ENCODE measurements at regions not wholly inside any gene's neighbourhood (a gene's known extent, or its start where the extent isn't known, plus 50 kb on each side); places are given as distances from the start of the nearest gene placed in this dataset.

- Histone ChIP-seq H3K36me3 (ENCODE audit: insufficient read depth, low read length) (no peaks in the 10 kb centered on the region), H2AFZ (ENCODE audit: low read length, unreplicated experiment) (no peak overlapping the region), H3K4me3 (ENCODE audit: low read depth, low read length) (no peak overlapping the region), H3K4me1 (ENCODE audit: control insufficient read depth, insufficient read depth, low read length, unreplicated experiment) (no peaks in the 10 kb centered on the region), H3K27ac (ENCODE audit: low read depth, low read length) (no peak overlapping the region), H3K79me2 (ENCODE audit: control insufficient read depth, insufficient read depth, low read length, unreplicated experiment) (no peaks in the 10 kb centered on the region), H3K27me3 (ENCODE audit: insufficient read depth, low read length) (no peaks in the 10 kb centered on the region)
These were observed 267.9 kb upstream of the TSHZ3 start for GRCh38 chr19:31617010-31617585.

GRCh38 chr19:31625056-31625455 is 275.8 kb upstream of the TSHZ3 start:
- H3K27me3 ChIP-seq (ENCODE audit: insufficient read depth, low read length): no peaks in the 10 kb centered on the region
- no peak overlapping the region for H2AFZ ChIP-seq (ENCODE audit: low read length, unreplicated experiment)
- H3K4me1 ChIP-seq (ENCODE audit: control insufficient read depth, insufficient read depth, low read length, unreplicated experiment): no peaks in the 10 kb centered on the region
- no peak overlapping the region for H3K4me3 ChIP-seq (ENCODE audit: low read depth, low read length)
- H3K79me2 ChIP-seq (ENCODE audit: control insufficient read depth, insufficient read depth, low read length, unreplicated experiment): no peaks in the 10 kb centered on the region
- no peaks in the 10 kb centered on the region for H3K36me3 ChIP-seq (ENCODE audit: insufficient read depth, low read length)
- H3K27ac ChIP-seq (ENCODE audit: low read depth, low read length): no peak overlapping the region

GRCh38 chr19:31625575-31625974 is 276.3 kb upstream of the TSHZ3 start:
- no peak overlapping the region for H3K27ac ChIP-seq (ENCODE audit: low read depth, low read length)
- H3K4me3 ChIP-seq (ENCODE audit: low read depth, low read length): no peak overlapping the region
- H2AFZ ChIP-seq (ENCODE audit: low read length, unreplicated experiment): no peak overlapping the region
- H3K79me2 ChIP-seq (ENCODE audit: control insufficient read depth, insufficient read depth, low read length, unreplicated experiment): no peaks in the 10 kb centered on the region
- H3K36me3 ChIP-seq (ENCODE audit: insufficient read depth, low read length): no peaks in the 10 kb centered on the region
- H3K27me3 ChIP-seq (ENCODE audit: insufficient read depth, low read length): no peaks in the 10 kb centered on the region
- no peaks in the 10 kb centered on the region for H3K4me1 ChIP-seq (ENCODE audit: control insufficient read depth, insufficient read depth, low read length, unreplicated experiment)

GRCh38 chr19:31626941-31627340 is 277.7 kb upstream of the TSHZ3 start:
- no peak overlapping the region for H3K27ac ChIP-seq (ENCODE audit: low read depth, low read length)
- H3K4me1 ChIP-seq (ENCODE audit: control insufficient read depth, insufficient read depth, low read length, unreplicated experiment): no peaks in the 10 kb centered on the region
- no peaks in the 10 kb centered on the region for H3K36me3 ChIP-seq (ENCODE audit: insufficient read depth, low read length)
- no peaks in the 10 kb centered on the region for H3K79me2 ChIP-seq (ENCODE audit: control insufficient read depth, insufficient read depth, low read length, unreplicated experiment)
- H3K27me3 ChIP-seq (ENCODE audit: insufficient read depth, low read length): no peaks in the 10 kb centered on the region
- H2AFZ ChIP-seq (ENCODE audit: low read length, unreplicated experiment): no peak overlapping the region
- no peak overlapping the region for H3K4me3 ChIP-seq (ENCODE audit: low read depth, low read length)

- Histone ChIP-seq H3K36me3 (ENCODE audit: insufficient read depth, low read length) (no peaks in the 10 kb centered on the region), H3K27ac (ENCODE audit: low read depth, low read length) (no peak overlapping the region), H3K4me3 (ENCODE audit: low read depth, low read length) (no peak overlapping the region), H3K4me1 (ENCODE audit: control insufficient read depth, insufficient read depth, low read length, unreplicated experiment) (no peaks in the 10 kb centered on the region), H3K27me3 (ENCODE audit: insufficient read depth, low read length) (no peaks in the 10 kb centered on the region), H3K79me2 (ENCODE audit: control insufficient read depth, insufficient read depth, low read length, unreplicated experiment) (no peaks in the 10 kb centered on the region), H2AFZ (ENCODE audit: low read length, unreplicated experiment) (no peak overlapping the region)
These were observed 278.6 kb upstream of the TSHZ3 start for GRCh38 chr19:31627620-31628365.

- H3K4me3 ChIP-seq (ENCODE audit: low read depth, low read length): no peak overlapping the region
- no peaks in the 10 kb centered on the region for H3K36me3 ChIP-seq (ENCODE audit: insufficient read depth, low read length)
- no peak overlapping the region for H2AFZ ChIP-seq (ENCODE audit: low read length, unreplicated experiment)
- no peaks in the 10 kb centered on the region for H3K79me2 ChIP-seq (ENCODE audit: control insufficient read depth, insufficient read depth, low read length, unreplicated experiment)
- no peak overlapping the region for H3K27ac ChIP-seq (ENCODE audit: low read depth, low read length)
- no peaks in the 10 kb centered on the region for H3K27me3 ChIP-seq (ENCODE audit: insufficient read depth, low read length)
- no peaks in the 10 kb centered on the region for H3K4me1 ChIP-seq (ENCODE audit: control insufficient read depth, insufficient read depth, low read length, unreplicated experiment)
These were observed 280.5 kb upstream of the TSHZ3 start for GRCh38 chr19:31629579-31630363.

GRCh38 chr19:31633014-31633413 is 283.8 kb upstream of the TSHZ3 start:
- Histone ChIP-seq H2AFZ (ENCODE audit: low read length, unreplicated experiment) (no peak overlapping the region), H3K27ac (ENCODE audit: low read depth, low read length) (no peak overlapping the region), H3K79me2 (ENCODE audit: control insufficient read depth, insufficient read depth, low read length, unreplicated experiment) (no peaks in the 10 kb centered on the region), H3K4me1 (ENCODE audit: control insufficient read depth, insufficient read depth, low read length, unreplicated experiment) (no peaks in the 10 kb centered on the region), H3K36me3 (ENCODE audit: insufficient read depth, low read length) (no peaks in the 10 kb centered on the region), H3K4me3 (ENCODE audit: low read depth, low read length) (no peak overlapping the region), H3K27me3 (ENCODE audit: insufficient read depth, low read length) (no peaks in the 10 kb centered on the region)

- Histone ChIP-seq H3K4me3 (ENCODE audit: low read depth, low read length) (no peak overlapping the region), H3K27ac (ENCODE audit: low read depth, low read length) (no peak overlapping the region), H3K4me1 (ENCODE audit: control insufficient read depth, insufficient read depth, low read length, unreplicated experiment) (no peaks in the 10 kb centered on the region), H3K27me3 (ENCODE audit: insufficient read depth, low read length) (no peaks in the 10 kb centered on the region), H3K79me2 (ENCODE audit: control insufficient read depth, insufficient read depth, low read length, unreplicated experiment) (no peaks in the 10 kb centered on the region), H2AFZ (ENCODE audit: low read length, unreplicated experiment) (no peak overlapping the region), H3K36me3 (ENCODE audit: insufficient read depth, low read length) (no peaks in the 10 kb centered on the region)
These were observed 290.1 kb upstream of the TSHZ3 start for GRCh38 chr19:31639306-31639705.

GRCh38 chr19:31641591-31641990 is 292.4 kb upstream of the TSHZ3 start:
- Histone ChIP-seq H3K4me1 (ENCODE audit: control insufficient read depth, insufficient read depth, low read length, unreplicated experiment) (no peaks in the 10 kb centered on the region), H2AFZ (ENCODE audit: low read length, unreplicated experiment) (no peak overlapping the region), H3K4me3 (ENCODE audit: low read depth, low read length) (no peak overlapping the region), H3K27me3 (ENCODE audit: insufficient read depth, low read length) (no peaks in the 10 kb centered on the region), H3K79me2 (ENCODE audit: control insufficient read depth, insufficient read depth, low read length, unreplicated experiment) (no peaks in the 10 kb centered on the region), H3K36me3 (ENCODE audit: insufficient read depth, low read length) (no peaks in the 10 kb centered on the region), H3K27ac (ENCODE audit: low read depth, low read length) (no peak overlapping the region)

GRCh38 chr19:31648347-31648746 is 299.1 kb upstream of the TSHZ3 start:
- Histone ChIP-seq H3K36me3 (ENCODE audit: insufficient read depth, low read length) (no peaks in the 10 kb centered on the region), H3K79me2 (ENCODE audit: control insufficient read depth, insufficient read depth, low read length, unreplicated experiment) (no peaks in the 10 kb centered on the region), H3K27ac (ENCODE audit: low read depth, low read length) (no peak overlapping the region), H3K27me3 (ENCODE audit: insufficient read depth, low read length) (no peaks in the 10 kb centered on the region), H3K4me1 (ENCODE audit: control insufficient read depth, insufficient read depth, low read length, unreplicated experiment) (no peaks in the 10 kb centered on the region), H3K4me3 (ENCODE audit: low read depth, low read length) (no peak overlapping the region), H2AFZ (ENCODE audit: low read length, unreplicated experiment) (no peak overlapping the region)

- no peak overlapping the region for H3K4me3 ChIP-seq (ENCODE audit: low read depth, low read length)
- H3K4me1 ChIP-seq (ENCODE audit: control insufficient read depth, insufficient read depth, low read length, unreplicated experiment): no peaks in the 10 kb centered on the region
These were observed 307.3 kb upstream of the TSHZ3 start for GRCh38 chr19:31656507-31656906.

More at GRCh38 chr19:31656507-31656906, 307.3 kb upstream of the TSHZ3 start:
- H2AFZ ChIP-seq (ENCODE audit: low read length, unreplicated experiment): no peak overlapping the region
- H3K27ac ChIP-seq (ENCODE audit: low read depth, low read length): no peak overlapping the region
- H3K36me3 ChIP-seq (ENCODE audit: insufficient read depth, low read length): no peaks in the 10 kb centered on the region
- no peaks in the 10 kb centered on the region for H3K27me3 ChIP-seq (ENCODE audit: insufficient read depth, low read length)
- H3K79me2 ChIP-seq (ENCODE audit: control insufficient read depth, insufficient read depth, low read length, unreplicated experiment): no peaks in the 10 kb centered on the region

Data from ACC112 (cell line).